D721Med (cell line): ENCODE measurements at regions not wholly inside any gene's neighbourhood (a gene's known extent, or its start where the extent isn't known, plus 50 kb on each side); places are given as distances from the start of the nearest gene placed in this dataset.

Source experiments
- DNase-seq: peaks from one replicate; pipeline ENCODE4 v3.0.0; 2011; ENCODE audit warnings: low spot score; ENCODE audit not compliant: insufficient read length
- FAIRE-seq: peaks from 2 replicates; lab custom pipeline; 2011; peaks lifted over from hg19 to GRCh38; lab: Jason Lieb, UNC
- TF ChIP-seq, protein P1 (sequence below): IDR thresholded peaks from 2 replicates; pipeline ENCODE4 v1.5.1; 2012; ENCODE audit warnings: mild to moderate bottlenecking, control low read depth; ENCODE audit not compliant: insufficient read depth; ENCODE audit errors: missing control alignments

DNA sequence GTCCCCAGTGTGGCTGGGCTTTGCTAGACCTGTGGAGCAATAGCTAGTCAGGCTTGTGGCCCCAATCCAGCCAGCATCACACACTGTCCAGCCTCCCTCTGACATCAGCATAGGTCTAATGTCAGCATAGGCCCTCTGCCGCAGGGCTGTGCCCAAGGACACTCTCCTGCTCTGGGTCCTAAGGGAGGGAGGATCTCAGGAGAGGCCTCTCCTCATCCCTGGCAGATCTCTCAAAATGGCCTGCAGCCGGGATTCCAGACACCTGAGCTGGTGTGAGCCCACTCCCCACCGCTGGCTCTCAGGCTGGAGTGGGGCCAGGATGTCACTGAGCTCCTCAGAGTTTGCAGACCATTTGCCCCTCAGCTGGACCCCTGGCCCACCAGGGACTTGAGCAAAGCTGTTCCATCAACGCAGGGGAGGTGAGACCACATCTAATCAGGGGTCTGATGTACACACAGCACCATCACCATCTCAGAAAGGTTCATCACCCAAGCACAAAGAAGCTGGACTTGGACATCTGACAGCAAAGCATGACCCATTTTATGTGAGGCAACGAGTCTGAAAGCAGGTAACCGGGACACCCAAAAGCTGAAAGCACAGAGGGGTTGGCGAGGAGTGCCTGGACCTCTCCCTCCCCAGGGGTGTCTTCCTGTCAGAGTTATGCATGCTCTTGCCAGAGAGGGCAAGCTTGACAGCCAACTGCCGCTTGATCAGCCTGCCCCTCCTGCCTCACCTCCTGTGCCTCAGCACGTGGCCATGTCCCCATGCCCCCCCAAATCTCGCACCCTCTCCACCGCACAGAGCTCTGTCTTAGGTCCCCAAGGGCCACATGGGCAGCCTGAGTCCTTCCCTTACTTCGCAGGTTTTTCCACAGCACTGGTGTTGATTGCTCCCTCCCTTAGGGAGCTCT lies 69.7 kb upstream of the SEPTIN5 start:
- DNase-seq: no peak
- FAIRE-seq: no peak
- TF ChIP-seq, protein P1, sequence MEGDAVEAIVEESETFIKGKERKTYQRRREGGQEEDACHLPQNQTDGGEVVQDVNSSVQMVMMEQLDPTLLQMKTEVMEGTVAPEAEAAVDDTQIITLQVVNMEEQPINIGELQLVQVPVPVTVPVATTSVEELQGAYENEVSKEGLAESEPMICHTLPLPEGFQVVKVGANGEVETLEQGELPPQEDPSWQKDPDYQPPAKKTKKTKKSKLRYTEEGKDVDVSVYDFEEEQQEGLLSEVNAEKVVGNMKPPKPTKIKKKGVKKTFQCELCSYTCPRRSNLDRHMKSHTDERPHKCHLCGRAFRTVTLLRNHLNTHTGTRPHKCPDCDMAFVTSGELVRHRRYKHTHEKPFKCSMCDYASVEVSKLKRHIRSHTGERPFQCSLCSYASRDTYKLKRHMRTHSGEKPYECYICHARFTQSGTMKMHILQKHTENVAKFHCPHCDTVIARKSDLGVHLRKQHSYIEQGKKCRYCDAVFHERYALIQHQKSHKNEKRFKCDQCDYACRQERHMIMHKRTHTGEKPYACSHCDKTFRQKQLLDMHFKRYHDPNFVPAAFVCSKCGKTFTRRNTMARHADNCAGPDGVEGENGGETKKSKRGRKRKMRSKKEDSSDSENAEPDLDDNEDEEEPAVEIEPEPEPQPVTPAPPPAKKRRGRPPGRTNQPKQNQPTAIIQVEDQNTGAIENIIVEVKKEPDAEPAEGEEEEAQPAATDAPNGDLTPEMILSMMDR: no peak

DNA sequence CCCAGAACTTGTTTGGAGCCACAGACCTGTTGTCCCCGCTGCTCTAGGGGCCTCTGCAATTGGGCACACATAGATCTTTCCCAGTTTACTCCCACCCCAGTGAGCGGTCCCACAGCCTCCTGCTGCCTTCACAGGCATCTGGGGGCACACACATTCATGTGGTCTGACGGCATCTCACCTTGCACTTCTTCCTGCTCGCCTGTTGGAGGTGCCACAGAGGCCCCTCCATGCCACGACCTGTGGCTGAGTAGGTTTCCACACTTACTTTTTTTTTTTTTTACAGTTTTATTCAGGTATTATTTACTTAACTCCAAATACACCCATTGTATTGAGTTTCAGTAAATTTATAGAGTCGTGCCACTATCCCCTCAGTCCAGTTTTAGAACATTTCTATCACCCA lies 68.9 kb upstream of the SEPTIN5 start:
- FAIRE-seq: no peak
- no peak for DNase-seq
- TF ChIP-seq, protein P1: no peak

DNA sequence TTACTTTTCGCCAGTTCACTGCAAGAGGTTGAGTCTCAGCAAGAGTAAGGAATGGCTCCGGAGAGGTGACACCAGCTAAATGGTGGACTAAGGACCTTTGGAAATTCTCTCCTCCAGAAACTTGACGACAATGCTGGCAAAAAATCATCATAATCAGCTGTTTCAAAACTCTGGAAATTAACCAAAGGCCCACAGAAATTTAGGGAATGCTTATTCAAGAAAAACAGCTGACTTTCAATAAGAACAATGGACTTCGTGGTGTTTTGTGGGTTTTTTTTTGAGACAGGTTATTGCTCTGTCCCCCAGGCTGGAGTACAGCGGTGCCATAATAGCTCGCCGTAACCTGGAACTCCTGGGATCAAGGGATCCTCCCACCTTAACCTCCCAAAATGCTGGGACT lies 68.4 kb upstream of the SEPTIN5 start:
- FAIRE-seq (no peak), DNase-seq (no peak)
- TF ChIP-seq, protein P1: no peak

DNA sequence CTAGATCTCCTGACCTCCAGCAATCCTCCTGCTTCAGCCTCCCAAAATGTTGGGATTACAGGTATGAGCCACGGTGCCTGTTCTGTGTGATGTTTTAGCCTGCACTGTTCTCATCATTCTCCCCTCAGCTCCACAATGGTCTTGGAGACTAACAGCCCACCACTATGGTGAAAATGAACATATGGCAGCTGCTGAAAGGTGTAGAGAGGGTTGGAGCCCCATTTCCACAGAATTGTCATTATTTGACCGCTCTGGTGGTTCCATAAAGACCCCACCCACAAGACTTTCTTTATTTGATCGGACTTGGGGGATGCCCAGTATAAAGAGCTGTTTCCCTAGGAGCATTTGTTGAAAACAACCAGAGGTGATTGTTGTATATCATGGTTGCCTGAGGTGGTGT lies 67.9 kb upstream of the SEPTIN5 start:
- DNase-seq (no peak), FAIRE-seq (no peak)
- TF ChIP-seq, protein P1: no peak

DNA sequence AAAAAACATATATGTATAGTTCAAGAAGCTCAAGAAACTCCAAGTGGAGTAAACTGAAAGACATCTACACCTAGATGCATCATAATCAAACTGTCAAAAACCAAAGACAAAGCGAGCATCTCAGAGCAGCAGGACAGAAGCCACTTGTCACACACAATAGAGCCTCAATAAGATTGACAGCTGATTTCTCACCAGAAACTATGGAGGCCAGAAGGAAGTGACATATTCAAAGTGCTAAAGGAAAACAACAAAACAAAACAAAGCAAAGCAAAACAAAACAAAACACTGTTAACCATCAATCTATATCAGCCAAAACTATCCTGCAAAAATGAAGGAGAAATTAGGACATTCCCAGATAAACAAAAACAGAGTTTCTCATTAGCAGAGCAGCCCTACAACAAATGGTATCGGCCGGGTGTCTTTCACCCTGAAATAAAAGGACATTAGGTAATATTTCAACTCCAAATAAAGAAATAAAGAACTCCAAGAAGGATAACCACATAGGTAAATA lies 65.8 kb upstream of the SEPTIN5 start:
- no peak for FAIRE-seq
- TF ChIP-seq, protein P1: no peak
- no peak for DNase-seq

DNA sequence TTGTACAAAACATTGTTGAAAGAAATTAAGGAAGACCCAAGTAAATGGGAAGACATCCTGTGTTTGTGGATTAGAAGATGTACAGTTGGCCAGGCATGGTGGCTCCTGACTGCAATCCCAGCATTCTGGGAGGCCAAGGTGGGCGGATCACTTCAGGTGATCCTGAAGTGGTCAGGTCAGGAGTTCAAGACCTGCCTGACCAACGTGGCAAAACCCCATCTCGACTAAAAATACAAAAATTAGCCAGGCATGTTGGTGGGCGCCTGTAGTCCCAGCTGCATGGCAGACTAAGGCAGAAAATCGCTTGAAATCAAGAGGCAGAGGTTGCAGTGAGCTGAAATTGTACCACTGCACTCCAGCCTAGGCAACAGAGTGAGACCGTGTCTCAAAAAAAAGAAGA lies 62.0 kb upstream of the SEPTIN5 start:
- DNase-seq: no peak
- TF ChIP-seq, protein P1: no peak
- no peak for FAIRE-seq
